ENCODE measurements at regions not wholly inside any gene's neighbourhood (a gene's known extent, or its start where the extent isn't known, plus 50 kb on each side); places are given as distances from the start of the nearest gene placed in this dataset.

- Histone ChIP-seq H3K9me2 (ENCODE audit: insufficient read depth, low read length) (no peaks in the 10 kb centered on the region), H3K36me3 (ENCODE audit: insufficient read depth, low read length) (no peaks in the 10 kb centered on the region), H2AFZ (ENCODE audit: low read depth, low read length) (no peak overlapping the region), H4K20me1 (ENCODE audit: insufficient read depth) (no peaks in the 10 kb centered on the region), H3K4me3 (ENCODE audit: low read length) (no peak overlapping the region), H3K27me3 (ENCODE audit: insufficient read depth, low read depth, low read length) (no peaks in the 10 kb centered on the region), H3K27ac (ENCODE audit: low read length) (no peak overlapping the region), H3K4me2 (ENCODE audit: low read length) (no peak overlapping the region), H3K9me3 (ENCODE audit: low read length) (no peaks in the 10 kb centered on the region), H3F3A (ENCODE audit: insufficient read depth, low read length, poor library complexity, severe bottlenecking) (no peaks in the 10 kb centered on the region), H3K79me2 (replicated peaks; ENCODE audit: insufficient read depth, low read length) (no peaks in the 10 kb centered on the region), H3K9ac (ENCODE audit: low read length) (no peak overlapping the region)
- TF ChIP-seq EP300 (conservative IDR thresholded peaks at IDR 0.05; ENCODE audit: poor library complexity, severe bottlenecking): no peak
- no peak for TF ChIP-seq MXI1 (conservative IDR thresholded peaks at IDR 0.05; ENCODE audit: poor library complexity, severe bottlenecking)
Observed at GRCh38 chr6:164404812-164405488, 904.5 kb downstream of the C6orf118 start.

- H3K27me3 ChIP-seq (ENCODE audit: insufficient read depth, low read depth, low read length): no peaks in the 10 kb centered on the region
- H3K4me2 ChIP-seq (ENCODE audit: low read length): no peak overlapping the region
- H3K36me3 ChIP-seq (ENCODE audit: insufficient read depth, low read length): no peaks in the 10 kb centered on the region
- no peaks in the 10 kb centered on the region for H3K79me2 ChIP-seq (replicated peaks; ENCODE audit: insufficient read depth, low read length)
- H2AFZ ChIP-seq (ENCODE audit: low read depth, low read length): no peak overlapping the region
- H3K9me3 ChIP-seq (ENCODE audit: low read length): no peaks in the 10 kb centered on the region
- H3K4me3 ChIP-seq (ENCODE audit: low read length): no peak overlapping the region
- H3K9ac ChIP-seq (ENCODE audit: low read length): no peak overlapping the region
- no peaks in the 10 kb centered on the region for H4K20me1 ChIP-seq (ENCODE audit: insufficient read depth)
- no peak overlapping the region for H3K27ac ChIP-seq (ENCODE audit: low read length)
- no peaks in the 10 kb centered on the region for H3F3A ChIP-seq (ENCODE audit: insufficient read depth, low read length, poor library complexity, severe bottlenecking)
- H3K9me2 ChIP-seq (ENCODE audit: insufficient read depth, low read length): no peaks in the 10 kb centered on the region
- no peak for TF ChIP-seq EP300 (conservative IDR thresholded peaks at IDR 0.05; ENCODE audit: poor library complexity, severe bottlenecking)
Observed at GRCh38 chr6:164401871-164402270, 907.5 kb downstream of the C6orf118 start.

- Histone ChIP-seq H3K9me2 (ENCODE audit: insufficient read depth, low read length) (no peaks in the 10 kb centered on the region), H3K9ac (ENCODE audit: low read length) (no peak overlapping the region), H3K4me3 (ENCODE audit: low read length) (no peak overlapping the region), H2AFZ (ENCODE audit: low read depth, low read length) (no peak overlapping the region), H3K27me3 (ENCODE audit: insufficient read depth, low read depth, low read length) (no peaks in the 10 kb centered on the region), H3K36me3 (ENCODE audit: insufficient read depth, low read length) (no peaks in the 10 kb centered on the region), H3K27ac (ENCODE audit: low read length) (no peak overlapping the region), H4K20me1 (ENCODE audit: insufficient read depth) (no peaks in the 10 kb centered on the region), H3F3A (ENCODE audit: insufficient read depth, low read length, poor library complexity, severe bottlenecking) (no peaks in the 10 kb centered on the region), H3K9me3 (ENCODE audit: low read length) (no peaks in the 10 kb centered on the region), H3K4me2 (ENCODE audit: low read length) (no peak overlapping the region), H3K79me2 (replicated peaks; ENCODE audit: insufficient read depth, low read length) (no peaks in the 10 kb centered on the region)
- TF ChIP-seq POLR2AphosphoS5 (IDR thresholded peaks at IDR 0.05) (no peak), TAF1 (IDR thresholded peaks at IDR 0.05; ENCODE audit: low read depth) (no peak)
Observed at GRCh38 chr6:164398647-164399046, 910.8 kb downstream of the C6orf118 start.

GRCh38 chr6:164396071-164397047 is 913.0 kb downstream of the C6orf118 start:
- Histone ChIP-seq H3K4me2 (ENCODE audit: low read length) (no peak overlapping the region), H3F3A (ENCODE audit: insufficient read depth, low read length, poor library complexity, severe bottlenecking) (no peaks in the 10 kb centered on the region), H2AFZ (ENCODE audit: low read depth, low read length) (no peak overlapping the region), H3K27me3 (ENCODE audit: insufficient read depth, low read depth, low read length) (no peaks in the 10 kb centered on the region), H3K9me2 (ENCODE audit: insufficient read depth, low read length) (no peaks in the 10 kb centered on the region), H3K9ac (ENCODE audit: low read length) (no peak overlapping the region), H3K9me3 (ENCODE audit: low read length) (no peaks in the 10 kb centered on the region), H3K36me3 (ENCODE audit: insufficient read depth, low read length) (no peaks in the 10 kb centered on the region), H4K20me1 (ENCODE audit: insufficient read depth) (no peaks in the 10 kb centered on the region), H3K27ac (ENCODE audit: low read length) (no peak overlapping the region), H3K4me3 (ENCODE audit: low read length) (no peak overlapping the region), H3K79me2 (replicated peaks; ENCODE audit: insufficient read depth, low read length) (no peaks in the 10 kb centered on the region)
- TF ChIP-seq EZH2 (IDR thresholded peaks at IDR 0.05; ENCODE audit: borderline replicate concordance, insufficient read depth, low read length, poor library complexity, severe bottlenecking): no peak
- no peak for TF ChIP-seq POLR2AphosphoS5 (IDR thresholded peaks at IDR 0.05)
- no peak for TF ChIP-seq SMC3 (conservative IDR thresholded peaks at IDR 0.05; ENCODE audit: poor library complexity)
- no peak for TF ChIP-seq MXI1 (conservative IDR thresholded peaks at IDR 0.05; ENCODE audit: poor library complexity, severe bottlenecking)
- no peak for TF ChIP-seq EP300 (conservative IDR thresholded peaks at IDR 0.05; ENCODE audit: poor library complexity, severe bottlenecking)
- no peak for TF ChIP-seq RAD21 (conservative IDR thresholded peaks at IDR 0.05)
- TF ChIP-seq TAF1 (IDR thresholded peaks at IDR 0.05; ENCODE audit: low read depth): no peak
- no peak for TF ChIP-seq CTCF (IDR thresholded peaks at IDR 0.05; ENCODE audit: poor library complexity, severe bottlenecking)
- no peak for TF ChIP-seq REST (IDR thresholded peaks at IDR 0.05; ENCODE audit: borderline replicate concordance)

Measured in neural cell (in vitro differentiated cells).